ENCODE measurements at regions not wholly inside any gene's neighbourhood (a gene's known extent, or its start where the extent isn't known, plus 50 kb on each side); places are given as distances from the start of the nearest gene placed in this dataset.

DNA sequence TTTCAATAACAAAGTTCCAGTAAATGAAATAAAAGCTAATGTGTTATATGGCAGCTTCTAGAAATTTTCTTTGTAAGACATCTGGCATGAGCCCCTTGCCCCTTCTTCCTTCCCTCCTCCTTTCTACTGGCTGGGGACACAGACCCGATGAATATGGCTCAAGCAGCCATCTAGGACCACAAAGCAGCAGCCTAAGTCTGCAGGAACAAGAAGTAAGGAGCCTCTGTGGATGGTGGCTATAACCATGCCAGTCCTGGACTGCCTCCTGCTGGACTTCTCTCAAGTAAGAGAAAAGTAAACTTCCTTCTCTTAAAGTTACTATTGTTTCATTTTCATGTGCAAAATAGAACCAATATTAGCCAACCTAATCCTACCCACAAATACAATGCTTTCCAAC lies 114.9 kb upstream of the DST start:
- TF ChIP-seq, protein P1, sequence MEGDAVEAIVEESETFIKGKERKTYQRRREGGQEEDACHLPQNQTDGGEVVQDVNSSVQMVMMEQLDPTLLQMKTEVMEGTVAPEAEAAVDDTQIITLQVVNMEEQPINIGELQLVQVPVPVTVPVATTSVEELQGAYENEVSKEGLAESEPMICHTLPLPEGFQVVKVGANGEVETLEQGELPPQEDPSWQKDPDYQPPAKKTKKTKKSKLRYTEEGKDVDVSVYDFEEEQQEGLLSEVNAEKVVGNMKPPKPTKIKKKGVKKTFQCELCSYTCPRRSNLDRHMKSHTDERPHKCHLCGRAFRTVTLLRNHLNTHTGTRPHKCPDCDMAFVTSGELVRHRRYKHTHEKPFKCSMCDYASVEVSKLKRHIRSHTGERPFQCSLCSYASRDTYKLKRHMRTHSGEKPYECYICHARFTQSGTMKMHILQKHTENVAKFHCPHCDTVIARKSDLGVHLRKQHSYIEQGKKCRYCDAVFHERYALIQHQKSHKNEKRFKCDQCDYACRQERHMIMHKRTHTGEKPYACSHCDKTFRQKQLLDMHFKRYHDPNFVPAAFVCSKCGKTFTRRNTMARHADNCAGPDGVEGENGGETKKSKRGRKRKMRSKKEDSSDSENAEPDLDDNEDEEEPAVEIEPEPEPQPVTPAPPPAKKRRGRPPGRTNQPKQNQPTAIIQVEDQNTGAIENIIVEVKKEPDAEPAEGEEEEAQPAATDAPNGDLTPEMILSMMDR (IDR thresholded peaks at IDR 0.05; ENCODE audit: insufficient read depth, low read depth, low read length): peak; percentile 21
- no peak for TF ChIP-seq EZH2 (IDR thresholded peaks at IDR 0.05; ENCODE audit: insufficient read depth, low read length)

All from astrocyte (in vitro differentiated cells and primary cell).